GM12873 (cell line): ENCODE measurements at regions not wholly inside any gene's neighbourhood (a gene's known extent, or its start where the extent isn't known, plus 50 kb on each side); places are given as distances from the start of the nearest gene placed in this dataset.

Experiments used
- TF ChIP-seq, protein P1 (sequence below): IDR thresholded peaks from 2 replicates; pipeline ENCODE4 v1.5.1; 2012; ENCODE audit warnings: low read depth, mild to moderate bottlenecking, moderate library complexity, low read length, control low read depth; ENCODE audit not compliant: insufficient read depth; ENCODE audit errors: missing control alignments

DNA sequence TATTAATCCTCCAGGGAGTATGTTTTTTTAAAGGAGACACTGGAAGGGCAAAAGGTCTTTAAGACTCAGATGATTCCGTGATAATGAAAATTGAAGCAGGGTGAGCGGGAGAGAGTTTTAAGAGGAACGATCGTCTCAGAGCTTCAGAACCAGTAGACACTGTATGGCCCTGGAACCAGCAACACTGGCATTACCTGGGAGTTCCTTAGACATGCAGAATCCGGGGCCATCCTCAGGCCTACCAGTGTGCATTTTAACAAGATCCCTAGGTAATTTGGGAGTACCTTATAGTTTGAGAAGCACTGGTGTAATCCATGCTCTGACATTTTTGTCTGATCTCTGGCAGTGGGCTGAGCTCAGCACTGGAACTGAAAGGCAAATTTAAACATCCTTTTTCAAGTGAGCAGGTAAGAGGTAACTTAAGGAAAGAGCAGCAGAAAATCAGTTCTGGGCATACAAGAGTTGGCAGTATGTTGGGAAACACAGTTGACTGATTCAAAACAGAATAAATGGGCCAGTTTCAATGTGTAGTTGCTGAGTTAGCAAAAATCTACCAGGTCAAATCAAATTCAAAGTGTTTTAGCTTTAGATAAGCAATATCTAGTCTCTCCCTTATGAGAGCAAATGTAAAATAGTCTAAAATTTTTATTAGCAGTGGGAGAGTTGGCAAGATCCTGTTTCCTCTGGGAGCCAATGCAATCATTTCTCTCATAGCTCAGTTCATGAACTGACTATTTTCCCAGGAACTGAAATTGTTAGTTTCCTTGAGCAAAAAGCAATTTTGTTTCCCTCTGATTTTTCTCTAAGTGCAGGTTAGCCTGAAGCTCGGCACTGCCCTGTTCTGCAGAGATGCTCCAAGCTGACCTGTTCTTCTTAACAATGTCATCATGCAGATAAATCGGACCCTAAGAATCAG is 97.2 kb upstream of the ELMO1 start:
- TF ChIP-seq, protein P1, sequence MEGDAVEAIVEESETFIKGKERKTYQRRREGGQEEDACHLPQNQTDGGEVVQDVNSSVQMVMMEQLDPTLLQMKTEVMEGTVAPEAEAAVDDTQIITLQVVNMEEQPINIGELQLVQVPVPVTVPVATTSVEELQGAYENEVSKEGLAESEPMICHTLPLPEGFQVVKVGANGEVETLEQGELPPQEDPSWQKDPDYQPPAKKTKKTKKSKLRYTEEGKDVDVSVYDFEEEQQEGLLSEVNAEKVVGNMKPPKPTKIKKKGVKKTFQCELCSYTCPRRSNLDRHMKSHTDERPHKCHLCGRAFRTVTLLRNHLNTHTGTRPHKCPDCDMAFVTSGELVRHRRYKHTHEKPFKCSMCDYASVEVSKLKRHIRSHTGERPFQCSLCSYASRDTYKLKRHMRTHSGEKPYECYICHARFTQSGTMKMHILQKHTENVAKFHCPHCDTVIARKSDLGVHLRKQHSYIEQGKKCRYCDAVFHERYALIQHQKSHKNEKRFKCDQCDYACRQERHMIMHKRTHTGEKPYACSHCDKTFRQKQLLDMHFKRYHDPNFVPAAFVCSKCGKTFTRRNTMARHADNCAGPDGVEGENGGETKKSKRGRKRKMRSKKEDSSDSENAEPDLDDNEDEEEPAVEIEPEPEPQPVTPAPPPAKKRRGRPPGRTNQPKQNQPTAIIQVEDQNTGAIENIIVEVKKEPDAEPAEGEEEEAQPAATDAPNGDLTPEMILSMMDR, result no peak

DNA sequence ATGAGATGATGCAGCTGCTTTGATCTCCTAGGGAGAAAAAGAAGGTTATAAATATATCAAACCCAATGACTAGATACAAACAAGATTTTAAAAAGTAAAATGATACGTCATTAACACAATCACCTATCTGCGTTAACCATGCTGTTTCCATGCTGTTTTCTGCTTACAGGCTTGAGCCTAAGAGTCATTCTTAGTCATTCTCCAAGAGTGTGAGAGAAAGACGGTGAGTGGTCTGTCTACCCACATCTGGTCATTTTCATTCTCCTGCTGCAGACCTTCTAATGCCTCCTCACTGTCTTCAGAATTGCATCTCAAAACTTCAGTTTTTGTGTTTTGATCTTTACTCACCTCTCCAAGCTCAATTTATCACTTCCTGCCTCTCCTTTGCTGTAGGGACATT is 98.0 kb upstream of the ELMO1 start:
- TF ChIP-seq, protein P1, result no peak

GRCh38 chr7:37549076-37549931 is 100.6 kb upstream of the ELMO1 start:
- TF ChIP-seq, protein P1, result no peak

DNA sequence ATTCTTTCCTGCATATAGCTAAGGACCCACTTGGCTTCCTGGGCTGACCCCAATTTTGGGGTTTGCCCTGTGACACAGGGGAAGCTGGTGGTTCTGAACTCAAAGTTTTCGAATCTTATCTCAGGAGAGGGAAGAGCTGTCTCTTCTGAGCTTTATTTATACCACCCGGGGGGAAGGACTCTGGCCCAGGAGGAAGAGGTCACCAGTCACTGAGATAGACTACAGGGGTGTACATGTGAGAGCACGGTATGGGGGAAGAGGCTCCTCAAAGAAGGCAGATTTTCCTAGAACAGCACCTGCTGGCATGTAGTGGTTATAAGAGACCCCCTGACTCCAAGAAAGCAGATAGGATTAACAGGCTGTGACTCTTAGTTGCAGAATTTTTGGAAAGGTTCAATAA is 101.8 kb upstream of the ELMO1 start:
- TF ChIP-seq, protein P1, result no peak

- TF ChIP-seq, protein P1, result no peak
These were observed 102.2 kb upstream of the ELMO1 start for GRCh38 chr7:37550872-37551271.

GRCh38 chr7:37552030-37552429 is 103.4 kb upstream of the ELMO1 start:
- TF ChIP-seq, protein P1, result no peak

DNA sequence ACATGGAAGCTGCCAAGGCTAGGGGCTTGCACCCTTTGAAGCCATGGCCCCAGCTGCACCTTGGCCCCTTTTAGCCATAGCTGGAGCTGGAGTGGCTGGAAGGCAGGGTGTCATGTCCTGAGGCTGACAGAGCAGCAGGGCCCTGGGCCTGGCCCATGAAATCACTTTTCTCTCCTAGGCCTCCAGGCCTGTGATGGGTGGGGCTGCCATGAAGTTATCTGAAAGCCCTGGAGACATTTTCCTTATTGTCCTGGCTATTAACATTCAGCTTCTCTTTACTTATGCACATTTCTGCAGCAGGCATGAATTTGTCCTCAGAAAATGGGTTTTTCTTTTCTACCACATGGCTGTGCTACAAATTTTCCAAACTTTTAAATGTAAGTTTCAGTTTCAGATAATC is 106.9 kb upstream of the ELMO1 start:
- TF ChIP-seq, protein P1, result no peak
